ENCODE measurements at regions not wholly inside any gene's neighbourhood (a gene's known extent, or its start where the extent isn't known, plus 50 kb on each side); places are given as distances from the start of the nearest gene placed in this dataset.

GRCh38 chr1:191366686-191367085, 791.6 kb upstream of the RGS18 start:
- H3K27me3 ChIP-seq (ENCODE audit: low read depth) = no peaks in the 10 kb centered on the region
- intact Hi-C loops (cut with micrococcal nuclease) = no loop called here
- H3K4me1 ChIP-seq = no peaks in the 10 kb centered on the region
- no peaks in the 10 kb centered on the region for H3K36me3 ChIP-seq
- no peak overlapping the region for H3K4me3 ChIP-seq
- peaks cover 39% of the 10 kb centered on the region for H3K9me3 ChIP-seq (replicated peaks)
- no peak for TF ChIP-seq CTCF (IDR thresholded peaks at IDR 0.05; ENCODE audit: borderline replicate concordance)
- DNase-seq = no peak
- H3K27ac ChIP-seq (replicated peaks) = no peak overlapping the region

- H3K36me3 ChIP-seq = no peaks in the 10 kb centered on the region
- H3K4me3 ChIP-seq = no peak overlapping the region
- H3K27me3 ChIP-seq (ENCODE audit: low read depth) = no peaks in the 10 kb centered on the region
- H3K9me3 ChIP-seq (replicated peaks) = peaks cover 49% of the 10 kb centered on the region
- no peak for TF ChIP-seq CTCF (IDR thresholded peaks at IDR 0.05; ENCODE audit: borderline replicate concordance)
- intact Hi-C loops (cut with micrococcal nuclease) = no loop called here
- H3K4me1 ChIP-seq = no peaks in the 10 kb centered on the region
- no peak for DNase-seq
- H3K27ac ChIP-seq (replicated peaks) = no peak overlapping the region
These were observed 789.2 kb upstream of the RGS18 start for GRCh38 chr1:191368891-191369654.

GRCh38 chr1:191371626-191372025, 786.6 kb upstream of the RGS18 start:
- Histone ChIP-seq H3K27me3 (ENCODE audit: low read depth) (no peaks in the 10 kb centered on the region), H3K9me3 (replicated peaks) (peaks cover 60% of the 10 kb centered on the region), H3K36me3 (no peaks in the 10 kb centered on the region), H3K27ac (replicated peaks) (no peak overlapping the region), H3K4me1 (no peaks in the 10 kb centered on the region), H3K4me3 (no peak overlapping the region)
- TF ChIP-seq CTCF (IDR thresholded peaks at IDR 0.05; ENCODE audit: borderline replicate concordance) = no peak
- intact Hi-C loops (cut with micrococcal nuclease) = no loop called here
- no peak for DNase-seq

DNA sequence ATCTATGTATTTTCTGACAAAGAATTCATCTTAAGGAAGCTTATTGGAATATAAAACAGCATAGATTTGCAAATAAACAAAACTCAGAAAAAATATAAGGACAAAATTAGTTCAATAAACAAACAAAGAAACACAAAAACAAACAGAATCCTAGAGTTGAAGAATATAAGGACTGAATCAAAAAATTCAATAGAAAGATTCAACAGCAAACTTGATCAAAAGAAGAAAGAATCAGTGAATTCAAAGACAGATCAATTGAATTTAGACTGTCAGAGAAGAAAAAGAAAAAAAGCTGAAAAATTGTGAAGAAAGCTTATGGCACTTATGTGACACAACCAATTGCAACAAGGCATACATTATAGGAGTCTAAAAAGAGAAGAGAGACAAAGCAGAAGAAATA, 770.0 kb upstream of the RGS18 start:
- H3K36me3 ChIP-seq = no peaks in the 10 kb centered on the region
- intact Hi-C loops (cut with micrococcal nuclease) = no loop called here
- H3K27me3 ChIP-seq (ENCODE audit: low read depth) = no peaks in the 10 kb centered on the region
- H3K4me1 ChIP-seq = no peaks in the 10 kb centered on the region
- no peak for TF ChIP-seq CTCF (IDR thresholded peaks at IDR 0.05; ENCODE audit: borderline replicate concordance)
- no peak overlapping the region for H3K27ac ChIP-seq (replicated peaks)
- H3K4me3 ChIP-seq = no peak overlapping the region
- peaks cover 54% of the 10 kb centered on the region for H3K9me3 ChIP-seq (replicated peaks)
- DNase-seq = no peak

DNA sequence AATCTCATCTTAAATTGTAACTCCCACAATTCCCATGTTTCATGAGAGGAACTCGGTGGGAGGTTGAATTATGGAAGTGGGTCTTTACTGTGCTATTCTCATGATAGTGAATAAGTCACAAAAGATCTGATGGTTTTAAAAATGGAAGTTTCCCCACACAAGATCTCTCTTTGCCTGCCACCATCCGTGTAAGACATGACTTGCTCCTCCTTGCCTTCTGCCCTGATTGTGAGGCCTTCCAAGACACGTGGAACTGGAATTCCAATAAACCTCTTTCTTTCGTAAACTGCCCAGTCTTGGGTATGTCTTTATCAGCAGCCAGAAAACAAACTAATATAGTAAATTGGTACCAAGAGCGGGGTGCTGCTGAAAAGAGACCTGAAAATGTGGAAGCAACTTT, 761.6 kb upstream of the RGS18 start:
- no peak for DNase-seq
- intact Hi-C loops (cut with micrococcal nuclease) = no loop called here
- no peak for TF ChIP-seq CTCF (IDR thresholded peaks at IDR 0.05; ENCODE audit: borderline replicate concordance)
- Histone ChIP-seq H3K4me1 (no peaks in the 10 kb centered on the region), H3K36me3 (no peaks in the 10 kb centered on the region), H3K9me3 (replicated peaks) (peaks cover 33% of the 10 kb centered on the region), H3K4me3 (no peak overlapping the region), H3K27ac (replicated peaks) (no peak overlapping the region), H3K27me3 (ENCODE audit: low read depth) (no peaks in the 10 kb centered on the region)

Data from left ventricle myocardium inferior (tissue), 1 donor.